HG03139 (cell line): ENCODE measurements at regions not wholly inside any gene's neighbourhood (a gene's known extent, or its start where the extent isn't known, plus 50 kb on each side); places are given as distances from the start of the nearest gene placed in this dataset.

Experiments used
- ATAC-seq: cut with Tn5 transposase; IDR thresholded peaks from one replicate; pipeline ENCODE4 v1.9.1; 2021; ENCODE audit not compliant: unreplicated experiment

DNA sequence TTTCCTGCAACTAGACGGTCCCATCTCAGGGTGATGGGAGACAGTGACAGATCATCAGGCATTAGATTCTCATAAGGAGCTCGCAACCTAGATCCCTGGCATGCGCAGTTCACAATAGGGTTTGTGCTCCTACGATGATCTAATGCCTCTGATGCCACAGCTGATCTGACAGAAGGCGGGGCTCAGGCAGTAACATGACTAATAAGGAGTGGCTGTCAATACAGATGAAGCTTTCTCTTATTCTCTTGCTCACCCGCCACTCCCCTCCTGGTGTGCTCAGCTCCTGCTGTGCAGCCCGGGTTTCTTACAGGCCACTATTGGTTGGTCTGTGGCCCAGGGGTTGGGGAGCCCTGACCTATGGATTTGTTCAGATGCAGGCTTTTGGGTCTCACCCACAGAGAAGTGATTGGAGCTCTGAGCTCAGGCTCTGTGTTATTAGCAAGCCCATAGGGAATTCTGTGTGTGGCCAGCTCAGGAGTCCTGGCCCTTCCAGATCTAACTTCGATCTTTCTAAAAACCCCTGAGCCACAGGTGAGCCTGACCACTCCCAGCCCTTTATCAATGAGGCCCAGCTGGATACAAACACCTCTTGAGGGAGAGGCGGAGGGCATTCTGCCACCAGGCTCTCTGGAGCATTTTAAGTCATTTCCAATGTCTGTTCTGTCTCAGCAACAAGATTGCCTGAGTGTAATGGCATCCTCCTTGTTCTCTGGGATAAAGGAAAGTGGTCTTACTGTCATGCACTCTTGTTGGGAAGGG, 351.8 kb downstream of the BUD13 start:
- ATAC-seq, result no peak

GRCh38 chr11:116420030-116420429, 352.8 kb downstream of the BUD13 start:
- no peak for ATAC-seq

GRCh38 chr11:116418388-116419041, 354.3 kb downstream of the BUD13 start:
- no peak for ATAC-seq

DNA sequence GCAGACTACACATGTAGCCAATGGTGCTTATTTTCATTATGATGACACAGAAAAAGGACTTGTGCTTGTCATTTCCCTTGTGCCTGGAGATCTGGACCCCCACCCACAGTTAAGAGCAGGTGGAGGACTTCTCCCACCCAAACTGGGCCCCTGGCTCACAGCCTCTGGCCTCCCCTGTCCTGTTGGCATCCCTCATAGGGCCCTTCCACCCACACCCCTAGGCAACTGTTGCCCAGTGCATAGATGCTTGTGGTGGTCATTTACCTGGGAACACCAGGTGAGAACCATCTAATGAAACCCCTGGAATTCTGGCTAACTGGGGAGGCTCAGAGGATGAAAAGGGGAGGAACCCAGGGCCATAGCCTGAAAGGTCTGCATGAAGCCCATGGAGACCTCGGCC, 355.9 kb downstream of the BUD13 start:
- no peak for ATAC-seq

DNA sequence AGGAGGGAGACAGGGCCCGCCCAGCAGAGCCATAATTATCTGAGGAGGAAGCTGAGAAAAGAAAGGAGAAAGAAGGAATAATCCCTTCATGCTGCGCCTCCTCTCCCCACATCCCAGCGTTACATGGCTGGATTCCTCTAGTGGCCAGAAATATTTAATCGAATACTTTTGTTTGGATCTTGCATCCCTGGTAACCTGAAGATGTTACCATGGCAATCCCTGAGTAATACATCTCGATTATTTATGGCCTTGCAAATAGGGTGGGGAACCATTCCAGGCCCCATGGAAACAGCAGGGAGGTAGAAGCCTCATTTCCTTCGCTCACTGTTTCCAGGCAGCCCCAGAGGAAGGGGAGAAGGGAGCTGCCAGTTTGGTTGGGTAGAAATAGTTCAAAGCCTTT, 357.7 kb downstream of the BUD13 start:
- no peak for ATAC-seq

- ATAC-seq, result no peak
These were observed 358.4 kb downstream of the BUD13 start for GRCh38 chr11:116414357-116414880.

DNA sequence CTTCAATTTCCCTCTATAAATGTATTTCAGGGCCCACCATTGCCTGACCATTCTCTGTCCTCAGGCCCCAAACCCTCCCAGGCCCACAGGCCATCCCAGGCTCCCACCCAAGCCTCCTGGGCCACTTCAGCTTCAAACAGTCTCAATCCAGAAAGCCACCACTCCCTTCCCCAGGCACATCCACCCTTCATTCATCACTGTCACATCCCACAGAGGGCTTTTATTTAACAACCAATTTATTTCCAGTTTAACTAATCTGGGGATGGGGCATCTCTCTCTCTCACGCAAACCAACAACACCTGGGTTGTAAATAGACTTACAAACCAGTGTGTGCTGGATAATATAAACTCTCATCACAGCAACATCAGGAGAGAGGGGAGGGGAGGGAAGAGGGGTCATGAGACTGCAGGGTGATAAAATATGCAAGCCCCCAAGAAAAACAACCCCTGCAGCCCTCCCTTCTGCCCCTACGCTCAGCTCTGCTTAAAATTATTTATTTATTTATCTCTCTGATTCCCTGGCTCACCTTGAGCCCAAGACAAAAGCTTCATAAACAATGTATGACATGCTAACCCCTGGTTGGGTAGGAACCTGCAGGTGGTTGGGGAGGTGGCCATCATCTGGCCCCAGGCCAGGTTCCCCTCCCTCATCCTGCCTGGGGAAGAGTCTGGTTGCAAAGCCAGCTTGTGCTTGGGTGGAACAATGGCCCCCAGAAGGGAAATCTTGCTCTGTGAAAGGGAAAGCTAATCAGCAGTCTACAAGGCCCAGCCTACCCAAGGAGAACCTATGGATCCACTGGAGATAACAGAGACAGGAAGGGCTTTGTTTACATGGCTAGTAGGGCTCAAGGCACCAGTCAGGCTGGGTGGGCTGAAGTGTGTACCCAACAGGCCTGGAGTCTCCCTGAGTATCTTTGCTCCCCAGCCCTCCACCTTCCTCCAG, 359.2 kb downstream of the BUD13 start:
- no peak for ATAC-seq

- ATAC-seq, result no peak
These were observed 360.5 kb downstream of the BUD13 start for GRCh38 chr11:116412118-116412889.

DNA sequence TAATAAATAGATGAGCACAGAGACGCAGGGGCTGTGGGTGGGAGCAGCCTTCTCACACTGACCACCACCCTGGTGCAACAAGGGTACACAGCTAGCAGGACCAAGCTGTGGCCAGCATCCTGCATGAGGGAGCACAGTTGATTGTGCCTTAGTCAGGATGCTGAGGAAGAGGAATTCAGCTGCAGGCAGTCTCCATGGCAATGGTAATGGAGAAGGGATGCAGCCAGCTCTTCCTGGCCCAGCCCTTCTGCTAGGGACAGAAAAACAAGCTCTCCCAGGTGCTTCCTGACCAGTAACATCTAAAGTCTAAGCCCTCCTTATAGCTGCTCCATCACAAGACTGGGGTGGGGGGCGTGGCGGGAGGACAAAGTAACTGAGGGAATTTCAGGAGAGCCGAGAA, 363.5 kb downstream of the BUD13 start:
- ATAC-seq, result no peak

DNA sequence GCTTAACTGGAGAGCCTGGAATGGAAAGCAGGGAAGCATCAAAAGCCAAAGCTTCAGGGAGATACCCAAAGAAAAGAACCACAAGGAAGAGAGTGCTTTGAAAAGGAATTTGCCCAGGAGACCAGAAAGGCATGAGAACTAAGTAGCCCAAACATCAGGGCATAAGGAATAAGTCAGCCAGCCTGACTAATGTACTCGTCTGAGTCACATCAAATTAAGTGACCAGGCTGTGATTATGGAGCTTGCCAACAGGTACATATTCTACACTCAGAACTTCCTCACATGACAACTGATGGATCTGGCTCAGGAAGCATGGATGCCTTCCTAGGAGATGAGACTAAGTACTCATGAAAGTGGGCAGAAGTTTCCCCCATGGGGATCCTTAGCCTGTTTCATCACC, 366.7 kb downstream of the BUD13 start:
- no peak for ATAC-seq

- no peak for ATAC-seq
These were observed 368.4 kb downstream of the BUD13 start for GRCh38 chr11:116404462-116404798.

DNA sequence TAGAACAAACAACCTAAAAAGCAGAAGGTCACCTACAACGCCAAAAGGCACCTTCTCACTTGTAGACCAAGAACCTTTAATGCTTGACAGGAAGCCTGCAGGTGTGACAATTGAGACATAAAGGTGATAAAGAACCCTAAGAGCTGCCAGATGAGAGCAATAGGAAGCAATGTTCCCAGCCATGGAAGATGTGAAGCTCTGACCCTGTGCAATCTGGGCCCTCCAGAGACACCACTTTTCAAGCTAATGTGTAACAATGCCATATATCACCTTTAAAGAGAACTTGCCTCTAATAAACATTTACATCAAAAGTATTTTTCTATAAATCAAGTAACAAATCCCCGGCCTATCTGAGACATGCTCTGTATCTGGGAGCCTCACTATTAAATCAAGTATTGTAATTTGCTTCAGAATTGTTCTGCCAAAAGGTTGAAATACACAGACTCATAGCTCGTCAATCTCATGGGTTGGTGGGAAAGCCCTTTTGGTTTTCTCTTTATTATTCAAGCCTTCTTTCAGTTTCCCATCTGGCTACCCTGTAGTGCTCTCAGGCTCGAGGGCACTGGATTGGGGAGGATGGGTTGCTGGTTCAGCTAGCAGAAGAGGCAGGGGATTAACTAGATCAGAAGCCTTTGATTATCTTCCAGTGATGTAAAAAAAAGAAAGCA, 368.9 kb downstream of the BUD13 start:
- ATAC-seq, result no peak

DNA sequence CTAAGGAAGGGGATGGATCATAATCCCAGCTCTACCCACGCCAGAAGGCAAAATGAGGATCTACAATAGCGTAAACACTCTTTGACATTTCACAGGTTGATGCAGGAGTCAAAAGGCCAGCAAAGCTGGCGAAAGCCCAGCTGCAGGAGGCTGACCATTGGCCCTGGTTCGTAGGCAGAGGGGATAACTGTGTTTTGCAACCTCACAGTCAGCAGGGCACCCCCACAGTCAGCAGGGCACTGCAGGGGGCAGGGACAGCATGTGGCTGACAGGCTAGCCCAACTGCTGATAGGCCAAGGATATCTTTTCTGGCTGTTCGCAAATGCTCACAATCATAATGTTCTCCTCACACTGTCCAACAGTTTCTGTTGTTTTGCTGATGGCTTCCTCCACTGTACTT, 372.7 kb downstream of the BUD13 start:
- no peak for ATAC-seq

DNA sequence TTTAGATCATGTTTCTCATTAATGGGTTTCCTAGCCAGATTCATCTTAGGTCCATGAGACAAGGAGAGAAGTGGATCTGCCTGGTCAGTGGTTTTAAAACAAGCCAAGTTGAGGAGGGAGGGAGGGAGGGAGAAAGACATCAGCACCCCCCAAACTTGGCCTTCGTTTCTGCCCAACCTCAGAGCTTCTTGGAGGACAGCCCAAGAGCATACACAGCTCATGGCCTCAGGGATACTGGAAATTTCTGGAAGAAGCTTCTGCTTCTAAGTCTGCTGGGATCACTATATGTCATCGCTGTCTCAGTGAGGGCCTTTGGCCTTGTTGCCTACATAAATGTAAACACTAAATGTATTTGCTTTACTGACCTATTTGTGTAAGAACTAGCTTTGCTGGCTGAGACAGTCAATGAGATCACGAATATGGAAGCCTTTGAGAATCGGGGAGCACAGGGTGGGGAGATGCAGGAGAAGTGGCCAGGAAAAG, 375.1 kb downstream of the BUD13 start:
- ATAC-seq, result no peak

- no peak for ATAC-seq
These were observed 376.5 kb downstream of the BUD13 start for GRCh38 chr11:116396331-116396730.

GRCh38 chr11:116394022-116394421, 378.8 kb downstream of the BUD13 start:
- no peak for ATAC-seq

GRCh38 chr11:116390963-116391362, 381.8 kb downstream of the BUD13 start:
- no peak for ATAC-seq

- no peak for ATAC-seq
These were observed 384.6 kb downstream of the BUD13 start for GRCh38 chr11:116388146-116388545.

GRCh38 chr11:116387641-116388040, 385.1 kb downstream of the BUD13 start:
- no peak for ATAC-seq

- no peak for ATAC-seq
These were observed 386.6 kb downstream of the BUD13 start for GRCh38 chr11:116386118-116386699.
